H1 (cell line): ENCODE measurements at regions not wholly inside any gene's neighbourhood (a gene's known extent, or its start where the extent isn't known, plus 50 kb on each side); places are given as distances from the start of the nearest gene placed in this dataset.

Experiments
- ASH2L ChIP-seq: fragments of 200-600, 300-600 bp; sonication (generic); IDR thresholded peaks from one replicate; pipeline ENCODE4 v1.7.1; 2017; ENCODE audit warnings: low read length
- EZH2 ChIP-seq: fragments of 200-600 bp; sonication (generic); IDR thresholded peaks from 2 replicates; pipeline ENCODE4 v1.7.1; 2012; ENCODE audit warnings: low read depth, mild to moderate bottlenecking, moderate library complexity, low read length, inconsistent platforms; ENCODE audit not compliant: severe bottlenecking
- POLR2A ChIP-seq, 2 experiments: IDR thresholded peaks; 1 replicate in 1 of 2; 2 replicates in 1 of 2; pipeline ENCODE4 v1.6.1; 2011; ENCODE audit warnings: low read depth in 2 of 2, low read length in 2 of 2, mild to moderate bottlenecking in 2 of 2; ENCODE audit errors: control extremely low read depth in 1 of 2

DNA sequence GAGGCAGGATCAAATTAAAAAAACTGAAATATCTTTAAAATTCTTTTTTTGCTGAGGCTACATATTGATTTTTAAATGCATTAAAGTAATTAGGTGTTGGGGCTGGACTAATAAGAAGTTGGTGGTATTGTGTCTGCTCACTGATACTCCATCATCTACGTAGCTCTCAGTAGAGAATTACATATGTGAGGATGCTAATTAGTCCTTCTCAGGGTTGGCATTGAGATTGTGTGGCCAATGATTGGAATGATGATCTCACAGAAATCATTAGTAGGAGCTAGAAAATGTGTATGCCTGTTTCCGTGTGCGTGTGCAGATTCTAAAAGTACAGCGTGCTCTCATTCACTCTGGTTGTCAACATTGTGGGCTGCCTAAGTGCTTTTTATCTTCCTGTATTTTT lies 283.8 kb downstream of the SH3GL2 start:
- TF ChIP-seq POLR2A (IDR thresholded peaks at IDR 0.05; ENCODE audit: control extremely low read depth in 1 of 2, low read depth in 2 of 2, low read length in 2 of 2) (no peak), ASH2L (no peak), EZH2 (no peak)
